Endodermal cell (in vitro differentiated cells): ENCODE measurements at regions not wholly inside any gene's neighbourhood (a gene's known extent, or its start where the extent isn't known, plus 50 kb on each side); places are given as distances from the start of the nearest gene placed in this dataset.

ENCODE experiments used
- DNase-seq: peaks from one replicate; pipeline ENCODE4 v3.0.0-alpha.2; 2017
- H3K27ac ChIP-seq: 2 replicates; pipeline ENCODE4 v1.5.1; 2013; ENCODE audit warnings: mild to moderate bottlenecking, low read depth, low read length, moderate library complexity
- H3K27me3 ChIP-seq: 2 replicates; pipeline ENCODE4 v1.6.1; 2013; ENCODE audit warnings: mild to moderate bottlenecking, low read length, moderate library complexity; ENCODE audit not compliant: insufficient read depth, control insufficient read depth, poor library complexity, severe bottlenecking
- H3K36me3 ChIP-seq: 2 replicates; pipeline ENCODE4 v1.7.0; 2013; ENCODE audit warnings: mild to moderate bottlenecking, low read length, moderate library complexity; ENCODE audit not compliant: control insufficient read depth, insufficient read depth
- H3K4me1 ChIP-seq: one replicate; pipeline ENCODE4 v1.7.0; 2013; ENCODE audit warnings: low read length; ENCODE audit not compliant: control insufficient read depth, insufficient read depth
- H3K4me3 ChIP-seq: 2 replicates; pipeline ENCODE4 v1.5.1; 2013; ENCODE audit warnings: mild to moderate bottlenecking, low read length, moderate library complexity
- H3K9ac ChIP-seq: 2 replicates; pipeline ENCODE4 v1.6.1; 2013; ENCODE audit warnings: mild to moderate bottlenecking, low read length, moderate library complexity; ENCODE audit not compliant: poor library complexity, severe bottlenecking; ENCODE audit errors: extremely low read depth
- H3K9me3 ChIP-seq: 2 replicates; pipeline ENCODE4 v1.6.1; 2013; ENCODE audit warnings: mild to moderate bottlenecking, low read length, moderate library complexity; ENCODE audit not compliant: control insufficient read depth
- H3K27ac Mint-ChIP-seq: 2 replicates; pipeline ENCODE4 v1.8.0; 2020; ENCODE audit warnings: mixed read lengths
- H3K27me3 Mint-ChIP-seq: 2 replicates; pipeline ENCODE4 v1.8.0; 2021; ENCODE audit warnings: mild to moderate bottlenecking, mixed read lengths; ENCODE audit not compliant: insufficient read depth
- H3K36me3 Mint-ChIP-seq: 2 replicates; pipeline ENCODE4 v1.8.0; 2020; ENCODE audit warnings: low read depth, mixed read lengths
- H3K4me1 Mint-ChIP-seq: 2 replicates; pipeline ENCODE4 v1.8.0; 2020; ENCODE audit warnings: mixed read lengths
- H3K4me3 Mint-ChIP-seq: 2 replicates; pipeline ENCODE4 v1.8.0; 2020; ENCODE audit warnings: mild to moderate bottlenecking, moderate library complexity, mixed read lengths
- H3K9me3 Mint-ChIP-seq: 2 replicates; pipeline ENCODE4 v1.8.0; 2020; ENCODE audit warnings: mild to moderate bottlenecking, mixed read lengths
- WGBS, 2 experiments: methylation state at CpG; one replicate each; pipeline versions ENCODE4 v1.1.5 to v1.1.7; 2013; ENCODE audit warnings: missing lambda C conversion rate in 2 of 2, mixed read lengths in 1 of 2; ENCODE audit not compliant: insufficient coverage in 1 of 2, insufficient read length in 1 of 2; 5-methylcytosine and 5-hydroxymethylcytosine counted together
- TF ChIP-seq, protein P1 (sequence below): fragments of 200-600 bp; sonication (generic); conservative IDR thresholded peaks from 2 replicates; pipeline ENCODE4 v1.5.0; 2021; ENCODE audit warnings: antibody characterized with exemption, mild to moderate bottlenecking

- WGBS, 2 experiments, result 85 to 90% methylated on average over 1 to 4 of the region's 4 CpGs
- no peak for DNase-seq
- H3K9me3 ChIP-seq, result no peaks in the 10 kb centered on the region
- no peaks in the 10 kb centered on the region for H3K4me1 ChIP-seq
- TF ChIP-seq, protein P1, sequence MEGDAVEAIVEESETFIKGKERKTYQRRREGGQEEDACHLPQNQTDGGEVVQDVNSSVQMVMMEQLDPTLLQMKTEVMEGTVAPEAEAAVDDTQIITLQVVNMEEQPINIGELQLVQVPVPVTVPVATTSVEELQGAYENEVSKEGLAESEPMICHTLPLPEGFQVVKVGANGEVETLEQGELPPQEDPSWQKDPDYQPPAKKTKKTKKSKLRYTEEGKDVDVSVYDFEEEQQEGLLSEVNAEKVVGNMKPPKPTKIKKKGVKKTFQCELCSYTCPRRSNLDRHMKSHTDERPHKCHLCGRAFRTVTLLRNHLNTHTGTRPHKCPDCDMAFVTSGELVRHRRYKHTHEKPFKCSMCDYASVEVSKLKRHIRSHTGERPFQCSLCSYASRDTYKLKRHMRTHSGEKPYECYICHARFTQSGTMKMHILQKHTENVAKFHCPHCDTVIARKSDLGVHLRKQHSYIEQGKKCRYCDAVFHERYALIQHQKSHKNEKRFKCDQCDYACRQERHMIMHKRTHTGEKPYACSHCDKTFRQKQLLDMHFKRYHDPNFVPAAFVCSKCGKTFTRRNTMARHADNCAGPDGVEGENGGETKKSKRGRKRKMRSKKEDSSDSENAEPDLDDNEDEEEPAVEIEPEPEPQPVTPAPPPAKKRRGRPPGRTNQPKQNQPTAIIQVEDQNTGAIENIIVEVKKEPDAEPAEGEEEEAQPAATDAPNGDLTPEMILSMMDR, result no peak
- Mint-ChIP-seq H3K4me3 (no peak overlapping the region), H3K9me3 (no peaks in the 10 kb centered on the region), H3K27me3 (no peaks in the 10 kb centered on the region), H3K27ac (no peak overlapping the region), H3K36me3 (no peaks in the 10 kb centered on the region), H3K4me1 (no peaks in the 10 kb centered on the region)
- H3K4me3 ChIP-seq, result no peak overlapping the region
- no peaks in the 10 kb centered on the region for H3K27me3 ChIP-seq
- H3K36me3 ChIP-seq, result no peaks in the 10 kb centered on the region
- no peak overlapping the region for H3K9ac ChIP-seq
- H3K27ac ChIP-seq, result no peak overlapping the region
Observed at GRCh38 chr4:59120287-59120814, 2010.2 kb upstream of the IGFBP7 start.

DNA sequence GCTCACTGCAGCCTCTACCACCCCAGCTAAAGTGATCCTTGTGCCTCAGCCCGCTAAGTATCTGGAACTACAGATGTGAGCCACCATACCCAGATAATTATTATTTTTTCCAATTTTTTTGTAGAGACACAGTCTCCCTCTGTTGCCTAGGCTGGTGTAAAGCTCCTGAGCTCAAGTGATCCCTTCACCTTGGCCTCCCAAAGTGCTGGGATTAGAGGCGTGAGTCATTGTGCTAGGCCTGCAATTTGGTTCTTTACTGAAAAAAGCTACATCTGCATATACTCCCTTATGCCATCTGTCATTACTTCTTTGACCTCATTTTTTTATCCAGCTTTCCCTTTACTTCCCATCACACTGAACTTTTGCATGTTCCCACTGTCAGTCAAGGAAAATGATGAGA, 2012.4 kb upstream of the IGFBP7 start:
- H3K27me3 ChIP-seq, result no peaks in the 10 kb centered on the region
- no peaks in the 10 kb centered on the region for H3K36me3 ChIP-seq
- H3K4me3 ChIP-seq, result no peak overlapping the region
- peak overlapping the region; percentile 75 for H3K27ac Mint-ChIP-seq
- no peaks in the 10 kb centered on the region for H3K27me3 Mint-ChIP-seq
- TF ChIP-seq, protein P1, result no peak
- no peaks in the 10 kb centered on the region for H3K4me1 Mint-ChIP-seq
- no peaks in the 10 kb centered on the region for H3K4me1 ChIP-seq
- DNase-seq, result peak; percentile 48
- H3K27ac ChIP-seq, result no peak overlapping the region
- no peaks in the 10 kb centered on the region for H3K9me3 Mint-ChIP-seq
- no peak overlapping the region for H3K4me3 Mint-ChIP-seq
- 70 to 100% methylated on average over 1 of the region's 2 CpGs for WGBS, 2 experiments
- no peaks in the 10 kb centered on the region for H3K9me3 ChIP-seq
- no peaks in the 10 kb centered on the region for H3K36me3 Mint-ChIP-seq
- H3K9ac ChIP-seq, result no peak overlapping the region

DNA sequence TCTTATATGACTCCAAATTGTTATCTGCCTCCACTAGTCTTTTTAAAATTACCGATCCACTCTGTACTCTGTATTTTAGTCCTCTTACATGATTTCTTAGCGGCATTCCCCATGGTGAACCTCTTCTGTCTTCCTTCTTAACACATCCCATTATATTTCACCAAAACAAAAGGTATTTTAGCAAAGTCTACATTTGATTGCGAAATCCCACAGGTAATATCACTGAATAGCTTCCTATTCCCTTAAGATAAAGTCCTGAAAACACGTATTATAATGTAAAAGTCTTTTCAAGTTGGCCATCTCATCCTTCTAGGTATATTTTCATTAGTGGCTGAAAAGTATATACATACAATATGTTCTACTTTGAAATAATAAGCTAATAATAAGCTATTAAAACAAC, 2016.0 kb upstream of the IGFBP7 start:
- H3K4me3 Mint-ChIP-seq, result no peak overlapping the region
- no peak overlapping the region for H3K27ac Mint-ChIP-seq
- WGBS, 2 experiments, result 88 to 100% methylated on average over 3 to 4 of the region's 4 CpGs

More for the DNA sequence above, 2016.0 kb upstream of the IGFBP7 start:
- DNase-seq, result no peak
- Histone ChIP-seq H3K27me3 (no peaks in the 10 kb centered on the region), H3K9me3 (no peaks in the 10 kb centered on the region), H3K36me3 (no peaks in the 10 kb centered on the region), H3K27ac (no peak overlapping the region), H3K4me1 (no peaks in the 10 kb centered on the region), H3K4me3 (no peak overlapping the region), H3K9ac (no peak overlapping the region)
- TF ChIP-seq, protein P1, result no peak
- Mint-ChIP-seq H3K9me3 (no peaks in the 10 kb centered on the region), H3K36me3 (no peaks in the 10 kb centered on the region), H3K4me1 (no peaks in the 10 kb centered on the region), H3K27me3 (no peaks in the 10 kb centered on the region)
